ENCODE measurements at regions not wholly inside any gene's neighbourhood (a gene's known extent, or its start where the extent isn't known, plus 50 kb on each side); places are given as distances from the start of the nearest gene placed in this dataset.

GRCh38 chr11:88013508-88014065 lies 161.7 kb downstream of the RAB38 start:
- H3K4me1 ChIP-seq, result no peaks in the 10 kb centered on the region
- no peaks in the 10 kb centered on the region for H3K27me3 ChIP-seq
- TF ChIP-seq CTCF (IDR thresholded peaks at IDR 0.05), result no peak
- no peak for TF ChIP-seq POLR2A (IDR thresholded peaks at IDR 0.05)
- H3K4me3 ChIP-seq, result no peak overlapping the region
- DNase-seq, result no peak
- no peaks in the 10 kb centered on the region for H3K36me3 ChIP-seq
- H3K27ac ChIP-seq, result no peak overlapping the region
- no peaks in the 10 kb centered on the region for H3K9me3 ChIP-seq

- Histone ChIP-seq H3K36me3 (no peaks in the 10 kb centered on the region), H3K27me3 (no peaks in the 10 kb centered on the region), H3K4me3 (no peak overlapping the region), H3K4me1 (no peaks in the 10 kb centered on the region), H3K9me3 (no peaks in the 10 kb centered on the region), H3K27ac (no peak overlapping the region)
- no peak for TF ChIP-seq POLR2A (IDR thresholded peaks at IDR 0.05)
- TF ChIP-seq CTCF (IDR thresholded peaks at IDR 0.05), result no peak
- no peak for DNase-seq
Measured at GRCh38 chr11:88012456-88012855, 162.8 kb downstream of the RAB38 start.

- TF ChIP-seq CTCF (IDR thresholded peaks at IDR 0.05), result no peak
- no peak for TF ChIP-seq POLR2A (IDR thresholded peaks at IDR 0.05)
Measured at GRCh38 chr11:87976009-87976408, 199.2 kb downstream of the RAB38 start.

GRCh38 chr11:87974797-87975196 lies 200.4 kb downstream of the RAB38 start:
- H3K9me3 ChIP-seq, result no peaks in the 10 kb centered on the region
- no peak overlapping the region for H3K27ac ChIP-seq
- H3K36me3 ChIP-seq, result no peaks in the 10 kb centered on the region
- TF ChIP-seq CTCF (IDR thresholded peaks at IDR 0.05), result no peak
- no peak for TF ChIP-seq POLR2A (IDR thresholded peaks at IDR 0.05)
- H3K4me3 ChIP-seq, result no peak overlapping the region
- H3K4me1 ChIP-seq, result no peaks in the 10 kb centered on the region
- no peak for DNase-seq
- H3K27me3 ChIP-seq, result no peaks in the 10 kb centered on the region

More at GRCh38 chr11:87976009-87976408, 199.2 kb downstream of the RAB38 start:
- Histone ChIP-seq H3K9me3 (no peaks in the 10 kb centered on the region), H3K4me3 (no peak overlapping the region), H3K27me3 (no peaks in the 10 kb centered on the region), H3K4me1 (no peaks in the 10 kb centered on the region), H3K27ac (no peak overlapping the region), H3K36me3 (no peaks in the 10 kb centered on the region)
- DNase-seq, result no peak

GRCh38 chr11:87972133-87972532 lies 203.1 kb downstream of the RAB38 start:
- TF ChIP-seq CTCF (IDR thresholded peaks at IDR 0.05), result no peak
- no peak for TF ChIP-seq POLR2A (IDR thresholded peaks at IDR 0.05)
- no peaks in the 10 kb centered on the region for H3K36me3 ChIP-seq
- DNase-seq, result no peak
- H3K4me1 ChIP-seq, result no peaks in the 10 kb centered on the region
- H3K9me3 ChIP-seq, result no peaks in the 10 kb centered on the region
- no peaks in the 10 kb centered on the region for H3K27me3 ChIP-seq
- no peak overlapping the region for H3K27ac ChIP-seq
- H3K4me3 ChIP-seq, result no peak overlapping the region

GRCh38 chr11:87971354-87971753 lies 203.9 kb downstream of the RAB38 start:
- no peak for TF ChIP-seq CTCF (IDR thresholded peaks at IDR 0.05)
- no peak for DNase-seq
- H3K27ac ChIP-seq, result no peak overlapping the region
- H3K4me3 ChIP-seq, result no peak overlapping the region
- no peaks in the 10 kb centered on the region for H3K27me3 ChIP-seq
- no peaks in the 10 kb centered on the region for H3K4me1 ChIP-seq
- no peaks in the 10 kb centered on the region for H3K9me3 ChIP-seq
- H3K36me3 ChIP-seq, result no peaks in the 10 kb centered on the region

Measured in Peyer's patch (tissue), 4 donors.